Testis (tissue), 2 donors: ENCODE measurements at regions not wholly inside any gene's neighbourhood (a gene's known extent, or its start where the extent isn't known, plus 50 kb on each side); places are given as distances from the start of the nearest gene placed in this dataset.

ENCODE experiments used
- DNase-seq: peaks from one replicate; pipeline ENCODE4 v3.0.0-alpha.2; 2019
- H3K27ac ChIP-seq, 2 donors: fragments of 200-600 bp; sonication (generic); one replicate each; pipeline ENCODE4 v1.5.1; 2019
- H3K27me3 ChIP-seq: fragments of 200-600 bp; sonication (generic); one replicate; pipeline ENCODE4 v1.5.1; 2019
- H3K36me3 ChIP-seq: fragments of 200-600 bp; sonication (generic); one replicate; pipeline ENCODE4 v1.5.1; 2017; ENCODE audit warnings: low read depth; ENCODE audit errors: missing control alignments
- H3K4me1 ChIP-seq: fragments of 200-600 bp; sonication (generic); one replicate; pipeline ENCODE4 v1.5.1; 2019
- H3K4me3 ChIP-seq, 2 donors: fragments of 200-600 bp; sonication (generic); one replicate each; pipeline ENCODE4 v1.5.1; 2017 to 2019
- H3K9me3 ChIP-seq: fragments of 200-600 bp; sonication (generic); one replicate; pipeline ENCODE4 v1.5.1; 2017
- POLR2A ChIP-seq: fragments of 450-650 bp; IDR thresholded peaks from one replicate; pipeline ENCODE4 v1.6.1; 2017; ENCODE audit warnings: antibody characterized with exemption, mild to moderate bottlenecking, moderate library complexity
- WGBS, 2 donors: methylation state at CpG; one replicate each; pipeline ENCODE4 v1.1.5; 2018; 5-methylcytosine and 5-hydroxymethylcytosine counted together
- intact Hi-C: fragments of 100-400 bp; cut with DNase I; formaldehyde crosslinking; loops from one replicate; pipeline ENCODE4 v1.15.1; 2023; ENCODE audit warnings: low total_unique reads
- TF ChIP-seq, protein P1 (sequence below), 3 experiments: fragments of 450-650 bp in 2 of 3; fragments of 200-600 bp in 1 of 3; sonication (generic) in 1 of 3; IDR thresholded peaks; one replicate each; pipeline ENCODE4 v1.5.1; 2016 to 2019; ENCODE audit warnings: antibody characterized with exemption in 3 of 3, mild to moderate bottlenecking in 2 of 3, moderate library complexity in 1 of 3

DNA sequence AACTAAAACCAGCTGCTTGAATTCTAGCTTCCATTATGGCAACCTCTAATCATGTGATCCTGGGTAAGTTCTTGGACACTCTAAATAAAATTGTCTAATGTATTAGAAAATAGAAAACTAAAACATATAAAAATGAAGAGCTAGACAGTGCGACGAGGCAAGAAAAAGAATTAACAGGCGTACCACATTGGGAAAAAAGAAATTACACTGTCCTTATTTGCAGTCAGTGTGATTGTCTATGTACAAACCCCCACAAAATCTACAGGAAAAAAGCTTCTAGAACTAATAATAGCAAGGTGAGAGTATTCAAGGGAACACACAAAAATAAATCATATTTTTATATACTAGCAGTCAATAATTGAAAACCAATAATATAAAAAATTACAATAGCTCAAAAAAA lies 625.6 kb upstream of the MKI67 start:
- Histone ChIP-seq H3K27ac (no peak overlapping the region), H3K27me3 (no peaks in the 10 kb centered on the region), H3K36me3 (no peaks in the 10 kb centered on the region), H3K4me3 (no peak overlapping the region), H3K4me1 (no peaks in the 10 kb centered on the region), H3K9me3 (no peaks in the 10 kb centered on the region)
- no peak for DNase-seq
- WGBS, 2 donors = 86 to 98% methylated on average over 3 of the region's 3 CpGs
- intact Hi-C loops = no loop called here
- TF ChIP-seq POLR2A = no peak
- TF ChIP-seq, protein P1, sequence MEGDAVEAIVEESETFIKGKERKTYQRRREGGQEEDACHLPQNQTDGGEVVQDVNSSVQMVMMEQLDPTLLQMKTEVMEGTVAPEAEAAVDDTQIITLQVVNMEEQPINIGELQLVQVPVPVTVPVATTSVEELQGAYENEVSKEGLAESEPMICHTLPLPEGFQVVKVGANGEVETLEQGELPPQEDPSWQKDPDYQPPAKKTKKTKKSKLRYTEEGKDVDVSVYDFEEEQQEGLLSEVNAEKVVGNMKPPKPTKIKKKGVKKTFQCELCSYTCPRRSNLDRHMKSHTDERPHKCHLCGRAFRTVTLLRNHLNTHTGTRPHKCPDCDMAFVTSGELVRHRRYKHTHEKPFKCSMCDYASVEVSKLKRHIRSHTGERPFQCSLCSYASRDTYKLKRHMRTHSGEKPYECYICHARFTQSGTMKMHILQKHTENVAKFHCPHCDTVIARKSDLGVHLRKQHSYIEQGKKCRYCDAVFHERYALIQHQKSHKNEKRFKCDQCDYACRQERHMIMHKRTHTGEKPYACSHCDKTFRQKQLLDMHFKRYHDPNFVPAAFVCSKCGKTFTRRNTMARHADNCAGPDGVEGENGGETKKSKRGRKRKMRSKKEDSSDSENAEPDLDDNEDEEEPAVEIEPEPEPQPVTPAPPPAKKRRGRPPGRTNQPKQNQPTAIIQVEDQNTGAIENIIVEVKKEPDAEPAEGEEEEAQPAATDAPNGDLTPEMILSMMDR (IDR thresholded peaks at IDR 0.05) = no peak

DNA sequence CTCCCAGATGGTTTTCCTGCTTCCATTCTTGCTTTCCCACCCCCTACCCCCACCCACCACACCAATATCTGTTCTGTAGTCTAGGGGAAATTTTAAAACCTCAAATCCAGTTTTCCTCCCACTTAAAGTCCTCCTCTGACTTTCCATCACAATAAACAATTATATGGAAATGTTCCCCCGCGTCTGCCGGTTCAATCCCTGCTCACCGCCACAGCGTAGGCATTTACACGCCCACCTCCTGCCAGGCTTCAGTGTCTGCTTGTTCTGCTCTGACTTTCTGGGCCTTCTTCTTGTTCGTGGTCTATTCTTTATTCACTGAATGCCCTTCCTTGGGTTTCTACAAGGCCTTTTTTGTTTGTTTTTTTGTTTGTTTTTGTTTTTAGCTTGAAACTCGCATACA lies 633.0 kb upstream of the MKI67 start:
- intact Hi-C loops = no loop called here
- no peak overlapping the region for H3K4me3 ChIP-seq
- no peak overlapping the region for H3K27ac ChIP-seq
- H3K36me3 ChIP-seq = no peaks in the 10 kb centered on the region
- H3K9me3 ChIP-seq = no peaks in the 10 kb centered on the region
- WGBS, 2 donors = 90 to 91% methylated on average over 8 of the region's 8 CpGs
- no peaks in the 10 kb centered on the region for H3K4me1 ChIP-seq
- no peak for TF ChIP-seq POLR2A
- TF ChIP-seq, protein P1 (IDR thresholded peaks at IDR 0.05) = no peak
- no peaks in the 10 kb centered on the region for H3K27me3 ChIP-seq
- no peak for DNase-seq

GRCh38 chr10:128763588-128763987 lies 637.4 kb upstream of the MKI67 start:
- TF ChIP-seq, protein P1 (IDR thresholded peaks at IDR 0.05) = no peak
- TF ChIP-seq POLR2A = no peak
- no peaks in the 10 kb centered on the region for H3K9me3 ChIP-seq
- H3K4me1 ChIP-seq = no peaks in the 10 kb centered on the region
- H3K4me3 ChIP-seq = no peak overlapping the region
- intact Hi-C loops = no loop called here
- H3K27me3 ChIP-seq = no peaks in the 10 kb centered on the region
- 72 to 87% methylated on average over 4 of the region's 4 CpGs for WGBS, 2 donors
- no peaks in the 10 kb centered on the region for H3K36me3 ChIP-seq
- no peak for DNase-seq
- no peak overlapping the region for H3K27ac ChIP-seq

- intact Hi-C loops = no loop called here
- Histone ChIP-seq H3K4me3 (no peak overlapping the region), H3K9me3 (no peaks in the 10 kb centered on the region), H3K27ac (no peak overlapping the region), H3K4me1 (no peaks in the 10 kb centered on the region), H3K27me3 (no peaks in the 10 kb centered on the region), H3K36me3 (no peaks in the 10 kb centered on the region)
- DNase-seq = no peak
- no peak for TF ChIP-seq POLR2A
- TF ChIP-seq, protein P1 (IDR thresholded peaks at IDR 0.05) = no peak
- WGBS, 2 donors = 89% methylated on average over 11 of the region's 11 CpGs
Observed at GRCh38 chr10:128764190-128764589, 638.0 kb upstream of the MKI67 start.

- Histone ChIP-seq H3K4me3 (no peak overlapping the region), H3K9me3 (no peaks in the 10 kb centered on the region), H3K27me3 (no peaks in the 10 kb centered on the region), H3K36me3 (no peaks in the 10 kb centered on the region), H3K27ac (no peak overlapping the region), H3K4me1 (no peaks in the 10 kb centered on the region)
- intact Hi-C loops = no loop called here
- TF ChIP-seq, protein P1 (IDR thresholded peaks at IDR 0.05) = no peak
- TF ChIP-seq POLR2A = no peak
- no peak for DNase-seq
- 88% methylated on average over 2 of the region's 2 CpGs for WGBS, 2 donors
Observed at GRCh38 chr10:128766915-128767314, 640.7 kb upstream of the MKI67 start.
